GM03348 (cell line): ENCODE measurements at regions not wholly inside any gene's neighbourhood (a gene's known extent, or its start where the extent isn't known, plus 50 kb on each side); places are given as distances from the start of the nearest gene placed in this dataset.

ENCODE experiments used
- DNase-seq: peaks from one replicate; pipeline ENCODE4 v3.0.0; 2012; ENCODE audit warnings: low spot score

GRCh38 chr22:47659467-47660223 lies 897.2 kb downstream of the TBC1D22A start:
- DNase-seq = no peak

- DNase-seq = no peak
These were observed 895.7 kb downstream of the TBC1D22A start for GRCh38 chr22:47658182-47658581.

- DNase-seq = no peak
These were observed 894.8 kb downstream of the TBC1D22A start for GRCh38 chr22:47657224-47657623.

- DNase-seq = no peak
These were observed 894.4 kb downstream of the TBC1D22A start for GRCh38 chr22:47656806-47657205.

- no peak for DNase-seq
These were observed 893.5 kb downstream of the TBC1D22A start for GRCh38 chr22:47655930-47656329.

GRCh38 chr22:47654922-47655491 lies 892.6 kb downstream of the TBC1D22A start:
- no peak for DNase-seq

GRCh38 chr22:47653921-47654320 lies 891.5 kb downstream of the TBC1D22A start:
- DNase-seq = no peak

- DNase-seq = no peak
These were observed 889.0 kb downstream of the TBC1D22A start for GRCh38 chr22:47651216-47651987.

- no peak for DNase-seq
These were observed 885.3 kb downstream of the TBC1D22A start for GRCh38 chr22:47647720-47648119.

- DNase-seq = no peak
These were observed 884.7 kb downstream of the TBC1D22A start for GRCh38 chr22:47647181-47647580.

- DNase-seq = no peak
These were observed 883.5 kb downstream of the TBC1D22A start for GRCh38 chr22:47645923-47646322.

GRCh38 chr22:47645450-47645914 lies 883.0 kb downstream of the TBC1D22A start:
- DNase-seq = no peak

- DNase-seq = no peak
These were observed 871.9 kb downstream of the TBC1D22A start for GRCh38 chr22:47634347-47634746.

GRCh38 chr22:47633111-47633510 lies 870.7 kb downstream of the TBC1D22A start:
- DNase-seq = no peak

GRCh38 chr22:47632701-47633100 lies 870.3 kb downstream of the TBC1D22A start:
- no peak for DNase-seq

GRCh38 chr22:47631571-47632102 lies 869.2 kb downstream of the TBC1D22A start:
- no peak for DNase-seq

- no peak for DNase-seq
These were observed 868.5 kb downstream of the TBC1D22A start for GRCh38 chr22:47630741-47631534.

- no peak for DNase-seq
These were observed 867.6 kb downstream of the TBC1D22A start for GRCh38 chr22:47629791-47630655.

- no peak for DNase-seq
These were observed 866.8 kb downstream of the TBC1D22A start for GRCh38 chr22:47629273-47629711.

GRCh38 chr22:47628477-47629272 lies 866.2 kb downstream of the TBC1D22A start:
- no peak for DNase-seq
